HUES64 (cell line): ENCODE measurements at regions not wholly inside any gene's neighbourhood (a gene's known extent, or its start where the extent isn't known, plus 50 kb on each side); places are given as distances from the start of the nearest gene placed in this dataset.

ENCODE experiments used
- H3K27ac ChIP-seq: 2 replicates; pipeline ENCODE4 v1.7.0; 2013; ENCODE audit warnings: low read depth, low read length, inconsistent platforms
- H3K27me3 ChIP-seq: 2 replicates; pipeline ENCODE4 v1.6.1; 2013; ENCODE audit warnings: mild to moderate bottlenecking, low read length; ENCODE audit not compliant: insufficient read depth
- H3K36me3 ChIP-seq: 2 replicates; pipeline ENCODE4 v1.6.1; 2013; ENCODE audit warnings: mild to moderate bottlenecking, low read length; ENCODE audit not compliant: insufficient read depth
- H3K4me1 ChIP-seq: 2 replicates; pipeline ENCODE4 v1.6.1; 2013; ENCODE audit warnings: mild to moderate bottlenecking, low read length, moderate library complexity; ENCODE audit not compliant: insufficient read depth
- H3K4me3 ChIP-seq: 2 replicates; pipeline ENCODE4 v1.5.1; 2013; ENCODE audit warnings: mild to moderate bottlenecking, low read length, moderate library complexity
- H3K9ac ChIP-seq: 2 replicates; pipeline ENCODE4 v1.6.1; 2013; ENCODE audit warnings: mild to moderate bottlenecking, low read depth, low read length
- H3K9me3 ChIP-seq: 2 replicates; pipeline ENCODE4 v1.6.1; 2013; ENCODE audit warnings: low read depth, low read length; ENCODE audit not compliant: insufficient read depth
- WGBS: fragments of 150-250, 120-280 bp; methylation state at CpG from one replicate; pipeline ENCODE4 v1.1.7; 2013; ENCODE audit warnings: missing lambda C conversion rate; 5-methylcytosine and 5-hydroxymethylcytosine counted together

GRCh38 chr13:68214691-68215415, 984.7 kb upstream of the PCDH9 start:
- 99% methylated on average over 5 of the region's 5 CpGs for WGBS
- Histone ChIP-seq H3K9ac (no peak overlapping the region), H3K36me3 (no peaks in the 10 kb centered on the region), H3K27me3 (no peaks in the 10 kb centered on the region), H3K9me3 (no peaks in the 10 kb centered on the region), H3K4me1 (no peaks in the 10 kb centered on the region), H3K4me3 (no peak overlapping the region), H3K27ac (no peak overlapping the region)

- H3K36me3 ChIP-seq: no peaks in the 10 kb centered on the region
- WGBS: 91% methylated on average over 2 of the region's 2 CpGs
Measured at GRCh38 chr13:68199271-68199670, 969.1 kb upstream of the PCDH9 start.

GRCh38 chr13:68190818-68191217, 960.7 kb upstream of the PCDH9 start:
- no peaks in the 10 kb centered on the region for H3K36me3 ChIP-seq
- no peak overlapping the region for H3K9ac ChIP-seq
- H3K27me3 ChIP-seq: no peaks in the 10 kb centered on the region
- 91% methylated on average over 4 of the region's 4 CpGs for WGBS
- H3K27ac ChIP-seq: no peak overlapping the region
- H3K4me1 ChIP-seq: no peaks in the 10 kb centered on the region
- no peak overlapping the region for H3K4me3 ChIP-seq
- H3K9me3 ChIP-seq: no peaks in the 10 kb centered on the region

More at GRCh38 chr13:68199271-68199670, 969.1 kb upstream of the PCDH9 start:
- no peaks in the 10 kb centered on the region for H3K27me3 ChIP-seq
- no peak overlapping the region for H3K27ac ChIP-seq
- H3K9ac ChIP-seq: no peak overlapping the region
- H3K4me3 ChIP-seq: no peak overlapping the region
- H3K4me1 ChIP-seq: no peaks in the 10 kb centered on the region
- no peaks in the 10 kb centered on the region for H3K9me3 ChIP-seq

GRCh38 chr13:68185444-68186141, 955.5 kb upstream of the PCDH9 start:
- no peak overlapping the region for H3K9ac ChIP-seq
- 94% methylated on average over 3 of the region's 3 CpGs for WGBS

GRCh38 chr13:68176475-68176874, 946.3 kb upstream of the PCDH9 start:
- Histone ChIP-seq H3K4me3 (no peak overlapping the region), H3K4me1 (no peaks in the 10 kb centered on the region), H3K27me3 (no peaks in the 10 kb centered on the region), H3K27ac (no peak overlapping the region), H3K9ac (no peak overlapping the region), H3K9me3 (no peaks in the 10 kb centered on the region), H3K36me3 (no peaks in the 10 kb centered on the region)
- WGBS: 80% methylated on average over 1 of the region's 2 CpGs

More at GRCh38 chr13:68185444-68186141, 955.5 kb upstream of the PCDH9 start:
- Histone ChIP-seq H3K27ac (no peak overlapping the region), H3K4me1 (0 out of 2 replicates have a peak, but pooled peaks cover 2% of the 10 kb centered on the region), H3K27me3 (no peaks in the 10 kb centered on the region), H3K36me3 (no peaks in the 10 kb centered on the region), H3K4me3 (no peak overlapping the region), H3K9me3 (no peaks in the 10 kb centered on the region)

- no peak overlapping the region for H3K27ac ChIP-seq
- WGBS: 90% methylated on average over 2 of the region's 2 CpGs
- no peaks in the 10 kb centered on the region for H3K27me3 ChIP-seq
- no peaks in the 10 kb centered on the region for H3K9me3 ChIP-seq
- no peak overlapping the region for H3K4me3 ChIP-seq
- H3K36me3 ChIP-seq: no peaks in the 10 kb centered on the region
- H3K9ac ChIP-seq: no peak overlapping the region
- no peaks in the 10 kb centered on the region for H3K4me1 ChIP-seq
Measured at GRCh38 chr13:68174893-68175292, 944.8 kb upstream of the PCDH9 start.

- no peaks in the 10 kb centered on the region for H3K36me3 ChIP-seq
Measured at GRCh38 chr13:68173111-68173510, 943.0 kb upstream of the PCDH9 start.

GRCh38 chr13:68170961-68171360, 940.8 kb upstream of the PCDH9 start:
- Histone ChIP-seq H3K27ac (no peak overlapping the region), H3K4me1 (no peaks in the 10 kb centered on the region), H3K27me3 (no peaks in the 10 kb centered on the region), H3K36me3 (no peaks in the 10 kb centered on the region), H3K9ac (no peak overlapping the region), H3K9me3 (no peaks in the 10 kb centered on the region), H3K4me3 (no peak overlapping the region)
- WGBS: 97% methylated on average over 37 of the region's 37 CpGs

More at GRCh38 chr13:68173111-68173510, 943.0 kb upstream of the PCDH9 start:
- Histone ChIP-seq H3K4me3 (no peak overlapping the region), H3K27me3 (no peaks in the 10 kb centered on the region), H3K9me3 (no peaks in the 10 kb centered on the region), H3K4me1 (no peaks in the 10 kb centered on the region), H3K27ac (no peak overlapping the region), H3K9ac (no peak overlapping the region)
- WGBS: 96% methylated on average over 2 of the region's 2 CpGs

GRCh38 chr13:68168448-68168847, 938.3 kb upstream of the PCDH9 start:
- Histone ChIP-seq H3K27me3 (no peaks in the 10 kb centered on the region), H3K27ac (no peak overlapping the region), H3K36me3 (no peaks in the 10 kb centered on the region), H3K9me3 (no peaks in the 10 kb centered on the region), H3K4me3 (no peak overlapping the region), H3K9ac (no peak overlapping the region), H3K4me1 (no peaks in the 10 kb centered on the region)

- Histone ChIP-seq H3K4me3 (no peak overlapping the region), H3K4me1 (no peaks in the 10 kb centered on the region), H3K27me3 (no peaks in the 10 kb centered on the region), H3K9ac (no peak overlapping the region), H3K9me3 (0 out of 2 replicates have a peak, but pooled peaks cover 9% of the 10 kb centered on the region), H3K36me3 (no peaks in the 10 kb centered on the region), H3K27ac (no peak overlapping the region)
- 89% methylated on average over 3 of the region's 3 CpGs for WGBS
Measured at GRCh38 chr13:68160466-68160865, 930.3 kb upstream of the PCDH9 start.

GRCh38 chr13:68152414-68152813, 922.3 kb upstream of the PCDH9 start:
- WGBS: 100% methylated on average over 4 of the region's 4 CpGs
- no peak overlapping the region for H3K27ac ChIP-seq

More at GRCh38 chr13:68152414-68152813, 922.3 kb upstream of the PCDH9 start:
- Histone ChIP-seq H3K9ac (no peak overlapping the region), H3K4me1 (no peaks in the 10 kb centered on the region), H3K36me3 (no peaks in the 10 kb centered on the region), H3K4me3 (no peak overlapping the region), H3K27me3 (no peaks in the 10 kb centered on the region), H3K9me3 (0 out of 2 replicates have a peak, but pooled peaks cover 9% of the 10 kb centered on the region)
